ENCODE measurements at regions not wholly inside any gene's neighbourhood (a gene's known extent, or its start where the extent isn't known, plus 50 kb on each side); places are given as distances from the start of the nearest gene placed in this dataset.

DNA sequence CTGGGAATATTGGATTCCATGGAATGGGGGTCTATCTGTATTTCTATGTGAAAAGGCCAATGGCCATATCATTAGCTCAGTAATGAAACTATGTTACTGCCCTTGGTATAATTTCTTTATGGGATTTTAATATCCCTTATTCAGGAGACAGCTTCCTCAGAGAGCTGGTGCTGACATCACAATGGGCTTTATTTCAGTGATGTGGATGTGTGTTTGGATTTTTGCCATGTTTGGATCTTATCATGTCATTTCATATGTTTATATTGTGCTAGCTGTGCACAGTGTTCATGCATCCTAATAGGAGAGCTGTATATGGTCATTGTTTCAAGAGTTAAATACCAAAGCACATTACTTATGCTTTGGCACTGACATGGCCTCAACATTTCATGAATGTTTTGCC lies 806.1 kb upstream of the MAP3K7 start:
- no peaks in the 10 kb centered on the region for H3K4me1 ChIP-seq
- no peak overlapping the region for H3K27ac ChIP-seq
- FAIRE-seq (no peak), DNase-seq (ENCODE audit: low read depth in 1 of 2, low spot score in 1 of 2) (no peak), ATAC-seq (no peak)
- H3K4me2 ChIP-seq = no peak overlapping the region
- no peaks in the 10 kb centered on the region for H3K9me3 ChIP-seq
- no peak for TF ChIP-seq SREBF2 (IDR thresholded peaks at IDR 0.05)
- TF ChIP-seq NR3C1 (IDR thresholded peaks at IDR 0.05) = no peak
- no peak for TF ChIP-seq NFE2L2 (conservative IDR thresholded peaks at IDR 0.05; ENCODE audit: low read length)
- TF ChIP-seq ZFP36 (IDR thresholded peaks at IDR 0.05; ENCODE audit: borderline replicate concordance, partially characterized antibody) = no peak
- no peak for TF ChIP-seq HOXB13 (CRISPR knock-in tag; IDR thresholded peaks at IDR 0.05; ENCODE audit: low read depth)
- TF ChIP-seq HOXA7 (CRISPR knock-in tag; IDR thresholded peaks at IDR 0.05) = no peak
- no peak for TF ChIP-seq ZSCAN20 (CRISPR knock-in tag; IDR thresholded peaks at IDR 0.05)
- TF ChIP-seq ZC3H11A (IDR thresholded peaks at IDR 0.05) = no peak
- TF ChIP-seq, protein P1, sequence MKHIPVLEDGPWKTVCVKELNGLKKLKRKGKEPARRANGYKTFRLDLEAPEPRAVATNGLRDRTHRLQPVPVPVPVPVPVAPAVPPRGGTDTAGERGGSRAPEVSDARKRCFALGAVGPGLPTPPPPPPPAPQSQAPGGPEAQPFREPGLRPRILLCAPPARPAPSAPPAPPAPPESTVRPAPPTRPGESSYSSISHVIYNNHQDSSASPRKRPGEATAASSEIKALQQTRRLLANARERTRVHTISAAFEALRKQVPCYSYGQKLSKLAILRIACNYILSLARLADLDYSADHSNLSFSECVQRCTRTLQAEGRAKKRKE (CRISPR knock-in tag; IDR thresholded peaks at IDR 0.05; ENCODE audit: low read depth) = no peak
- TF ChIP-seq JUN (IDR thresholded peaks at IDR 0.05) = no peak
- no peak for TF ChIP-seq ESRRA (IDR thresholded peaks at IDR 0.05; ENCODE audit: borderline replicate concordance, low read length)
- TF ChIP-seq RARB (CRISPR knock-in tag; IDR thresholded peaks at IDR 0.05) = no peak
- no peak for TF ChIP-seq JUNB (IDR thresholded peaks at IDR 0.05)
- TF ChIP-seq PBX3 (IDR thresholded peaks at IDR 0.05) = no peak
- no peak for TF ChIP-seq HOXB5 (CRISPR knock-in tag; IDR thresholded peaks at IDR 0.05)
- TF ChIP-seq, protein P2, sequence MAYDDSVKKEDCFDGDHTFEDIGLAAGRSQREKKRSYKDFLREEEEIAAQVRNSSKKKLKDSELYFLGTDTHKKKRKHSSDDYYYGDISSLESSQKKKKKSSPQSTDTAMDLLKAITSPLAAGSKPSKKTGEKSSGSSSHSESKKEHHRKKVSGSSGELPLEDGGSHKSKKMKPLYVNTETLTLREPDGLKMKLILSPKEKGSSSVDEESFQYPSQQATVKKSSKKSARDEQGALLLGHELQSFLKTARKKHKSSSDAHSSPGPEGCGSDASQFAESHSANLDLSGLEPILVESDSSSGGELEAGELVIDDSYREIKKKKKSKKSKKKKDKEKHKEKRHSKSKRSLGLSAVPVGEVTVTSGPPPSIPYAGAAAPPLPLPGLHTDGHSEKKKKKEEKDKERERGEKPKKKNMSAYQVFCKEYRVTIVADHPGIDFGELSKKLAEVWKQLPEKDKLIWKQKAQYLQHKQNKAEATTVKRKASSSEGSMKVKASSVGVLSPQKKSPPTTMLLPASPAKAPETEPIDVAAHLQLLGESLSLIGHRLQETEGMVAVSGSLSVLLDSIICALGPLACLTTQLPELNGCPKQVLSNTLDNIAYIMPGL (CRISPR knock-in tag; IDR thresholded peaks at IDR 0.05; ENCODE audit: borderline replicate concordance) = no peak
- no peak for TF ChIP-seq EP300 (IDR thresholded peaks at IDR 0.05)
- CTCF ChIA-PET = no interaction called here
- H3K4me3 ChIP-seq = no peak overlapping the region
- POLR2A ChIA-PET = no interaction called here

DNA sequence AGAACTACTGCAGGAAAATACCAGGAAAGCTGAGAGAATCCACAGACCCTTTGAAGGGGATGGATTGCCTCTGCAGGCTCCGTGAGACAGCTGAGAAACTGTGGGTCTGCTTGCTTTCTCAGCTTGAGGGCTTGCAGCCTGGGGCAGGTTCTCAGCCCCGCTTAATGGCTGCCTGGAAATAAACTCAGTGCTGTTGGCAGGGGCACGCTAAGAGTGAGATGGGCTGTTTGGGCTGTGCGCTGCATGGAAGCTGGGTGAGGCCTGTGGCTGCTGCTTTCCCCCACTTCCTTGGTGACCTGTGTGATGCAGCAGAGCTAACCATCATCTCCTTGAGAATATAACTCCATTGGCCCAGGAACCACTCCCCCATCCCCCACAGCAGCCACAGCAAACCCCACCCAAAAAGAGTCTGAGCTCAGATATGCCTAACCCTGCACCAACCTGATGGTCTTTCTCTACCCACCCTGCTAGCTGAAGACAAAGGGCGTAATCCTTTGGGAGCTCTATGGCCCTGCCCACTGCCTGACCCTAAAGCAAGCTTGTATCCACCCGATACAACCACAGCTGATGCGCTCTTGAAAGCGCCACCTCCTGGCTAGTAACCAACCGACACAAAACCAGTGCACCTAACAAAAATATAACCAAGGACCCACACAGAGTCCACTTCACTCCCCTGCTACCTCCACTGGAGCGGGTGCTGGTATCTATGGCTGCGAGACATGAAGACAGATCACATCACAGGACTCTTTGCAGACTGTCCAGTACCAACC lies 800.6 kb upstream of the MAP3K7 start:
- 29% methylated on average over 11 of the region's 11 CpGs for WGBS (ENCODE audit: missing lambda C conversion rate)
- ATAC-seq = no peak
- Histone ChIP-seq H3K9me3 (no peaks in the 10 kb centered on the region), H3K27ac (no peak overlapping the region), H3K4me3 (no peak overlapping the region), H3K4me2 (no peak overlapping the region), H3K4me1 (no peaks in the 10 kb centered on the region)
- no peak for DNase-seq (ENCODE audit: low read depth in 1 of 2, low spot score in 1 of 2)
- TF ChIP-seq, protein P2 (CRISPR knock-in tag; IDR thresholded peaks at IDR 0.05; ENCODE audit: borderline replicate concordance) = no peak
- TF ChIP-seq RARB (CRISPR knock-in tag; IDR thresholded peaks at IDR 0.05) (no peak), TP53 (CRISPR knock-in tag; IDR thresholded peaks at IDR 0.05) (no peak), FOSL2 (IDR thresholded peaks at IDR 0.05) (no peak), FOSL2 (CRISPR knock-in tag; IDR thresholded peaks at IDR 0.05) (no peak), FOXS1 (CRISPR knock-in tag; IDR thresholded peaks at IDR 0.05) (no peak), JUNB (IDR thresholded peaks at IDR 0.05) (no peak), MAZ (IDR thresholded peaks at IDR 0.05; ENCODE audit: borderline replicate concordance, low read depth, low read length) (no peak), E2F6 (IDR thresholded peaks at IDR 0.05; ENCODE audit: borderline replicate concordance, low read depth) (no peak), GATA3 (IDR thresholded peaks at IDR 0.05; ENCODE audit: borderline replicate concordance) (no peak), RAD21 (conservative IDR thresholded peaks at IDR 0.05 in 1 of 2, IDR thresholded peaks at IDR 0.05 in 1 of 2) (no peak), MYC (IDR thresholded peaks at IDR 0.05; ENCODE audit: borderline replicate concordance, low read length) (no peak), ZSCAN20 (CRISPR knock-in tag; IDR thresholded peaks at IDR 0.05) (no peak), SREBF2 (IDR thresholded peaks at IDR 0.05) (no peak), EP300 (IDR thresholded peaks at IDR 0.05) (no peak)
- CTCF ChIA-PET = no interaction called here
- FAIRE-seq = no peak
- POLR2A ChIA-PET = no interaction called here
